Activated CD8-positive, alpha-beta T cell treated with anti-CD3 and anti-CD28 coated beads for 36 hours (primary cell): ENCODE measurements at regions not wholly inside any gene's neighbourhood (a gene's known extent, or its start where the extent isn't known, plus 50 kb on each side); places are given as distances from the start of the nearest gene placed in this dataset.

ENCODE experiments used
- ATAC-seq: fragments of 200-7000 bp; cut with Tn5 transposase; one replicate; pipeline ENCODE4 v1.10.0; 2021; ENCODE audit warnings: mild to moderate bottlenecking, moderate library complexity
- CTCF ChIA-PET: fragments of 350-600 bp; sonication (Branson Sonifier 250); formaldehyde crosslinking; loops from one replicate; lab custom pipeline; 2021; ENCODE audit warnings: antibody characterized with exemption; lab: Charles Lee
- POLR2A ChIA-PET: fragments of 350-600 bp; sonication (Branson Sonifier 250); formaldehyde crosslinking; loops from one replicate; lab custom pipeline; 2021; ENCODE audit warnings: antibody characterized with exemption; lab: Charles Lee
- DNase-seq: peaks from one replicate; pipeline ENCODE4 v3.0.0-alpha.2; 2020
- H3K27ac Mint-ChIP-seq: one replicate; pipeline ENCODE4 v1.8.0; 2021; ENCODE audit warnings: mild to moderate bottlenecking, mixed read lengths
- H3K27me3 Mint-ChIP-seq: one replicate; pipeline ENCODE4 v1.8.0; 2021; ENCODE audit warnings: mixed read lengths
- H3K36me3 Mint-ChIP-seq: one replicate; pipeline ENCODE4 v1.8.0; 2021; ENCODE audit warnings: low read depth, mixed read lengths
- H3K4me1 Mint-ChIP-seq: one replicate; pipeline ENCODE4 v1.8.0; 2021; ENCODE audit warnings: low read depth, mixed read lengths
- H3K4me3 Mint-ChIP-seq: one replicate; pipeline ENCODE4 v1.8.0; 2021; ENCODE audit warnings: mild to moderate bottlenecking, moderate library complexity, mixed read lengths
- H3K9me3 Mint-ChIP-seq: one replicate; pipeline ENCODE4 v1.8.0; 2021; ENCODE audit warnings: mixed read lengths
- intact Hi-C: fragments of 100-400 bp; cut with micrococcal nuclease; formaldehyde crosslinking; loops from one replicate; pipeline ENCODE4 v1.10.0; 2022
- TF ChIP-seq, protein P1 (sequence below): fragments of 200-600 bp; IDR thresholded peaks from one replicate; pipeline ENCODE4 v1.8.0; 2022; ENCODE audit warnings: antibody characterized with exemption, mild to moderate bottlenecking

DNA sequence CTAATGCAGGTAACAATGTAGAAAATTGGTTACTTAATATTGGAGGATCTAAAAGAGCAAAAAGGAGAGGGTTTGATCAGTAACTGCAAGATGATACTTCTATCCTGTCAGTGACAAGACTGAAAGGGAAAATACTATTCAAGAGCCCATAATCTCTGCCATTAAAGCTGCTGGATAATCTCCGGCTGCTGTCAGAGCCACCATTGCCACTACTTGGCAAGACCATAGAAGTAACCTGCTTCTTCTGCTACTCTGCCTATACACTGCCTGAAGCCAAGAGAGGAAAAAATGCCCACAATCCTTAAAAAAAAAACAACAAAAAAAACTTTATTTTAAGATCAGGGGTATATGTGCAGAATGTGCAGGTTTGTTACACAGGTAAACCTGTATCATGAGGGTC is 386.5 kb upstream of the ID4 start:
- H3K9me3 Mint-ChIP-seq, result peaks cover 3% of the 10 kb centered on the region
- H3K4me3 Mint-ChIP-seq, result no peak overlapping the region
- H3K4me1 Mint-ChIP-seq, result no peaks in the 10 kb centered on the region
- H3K27me3 Mint-ChIP-seq, result no peaks in the 10 kb centered on the region
- H3K27ac Mint-ChIP-seq, result no peak overlapping the region
- intact Hi-C loops, result no loop called here
- no peaks in the 10 kb centered on the region for H3K36me3 Mint-ChIP-seq
- CTCF ChIA-PET, result no interaction called here
- no peak for ATAC-seq
- POLR2A ChIA-PET, result no interaction called here
- no peak for DNase-seq
- TF ChIP-seq, protein P1, sequence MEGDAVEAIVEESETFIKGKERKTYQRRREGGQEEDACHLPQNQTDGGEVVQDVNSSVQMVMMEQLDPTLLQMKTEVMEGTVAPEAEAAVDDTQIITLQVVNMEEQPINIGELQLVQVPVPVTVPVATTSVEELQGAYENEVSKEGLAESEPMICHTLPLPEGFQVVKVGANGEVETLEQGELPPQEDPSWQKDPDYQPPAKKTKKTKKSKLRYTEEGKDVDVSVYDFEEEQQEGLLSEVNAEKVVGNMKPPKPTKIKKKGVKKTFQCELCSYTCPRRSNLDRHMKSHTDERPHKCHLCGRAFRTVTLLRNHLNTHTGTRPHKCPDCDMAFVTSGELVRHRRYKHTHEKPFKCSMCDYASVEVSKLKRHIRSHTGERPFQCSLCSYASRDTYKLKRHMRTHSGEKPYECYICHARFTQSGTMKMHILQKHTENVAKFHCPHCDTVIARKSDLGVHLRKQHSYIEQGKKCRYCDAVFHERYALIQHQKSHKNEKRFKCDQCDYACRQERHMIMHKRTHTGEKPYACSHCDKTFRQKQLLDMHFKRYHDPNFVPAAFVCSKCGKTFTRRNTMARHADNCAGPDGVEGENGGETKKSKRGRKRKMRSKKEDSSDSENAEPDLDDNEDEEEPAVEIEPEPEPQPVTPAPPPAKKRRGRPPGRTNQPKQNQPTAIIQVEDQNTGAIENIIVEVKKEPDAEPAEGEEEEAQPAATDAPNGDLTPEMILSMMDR, result no peak

DNA sequence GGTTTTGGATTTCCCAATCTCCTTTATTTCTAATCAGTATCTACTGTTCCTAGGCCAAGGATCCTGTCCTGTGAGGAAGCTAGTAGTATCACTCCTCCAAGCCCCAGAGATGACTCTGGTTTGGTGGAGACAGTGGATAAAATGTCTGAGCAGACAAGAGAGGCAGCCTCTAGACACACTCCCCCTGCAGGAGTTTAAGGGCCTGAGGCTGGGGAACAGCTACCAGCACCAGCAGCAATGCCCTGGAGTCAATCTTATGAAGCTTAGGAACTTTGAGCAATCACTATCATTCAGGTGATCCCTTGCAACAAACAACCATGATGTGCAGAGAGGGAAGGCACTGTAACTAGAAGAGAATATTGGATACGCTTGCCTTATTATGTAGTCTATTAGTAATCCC is 384.7 kb upstream of the ID4 start:
- ATAC-seq, result no peak
- Mint-ChIP-seq H3K27me3 (no peaks in the 10 kb centered on the region), H3K27ac (no peak overlapping the region), H3K4me1 (no peaks in the 10 kb centered on the region), H3K9me3 (peaks cover 1% of the 10 kb centered on the region), H3K4me3 (no peak overlapping the region), H3K36me3 (no peaks in the 10 kb centered on the region)
- ChIA-PET POLR2A (no interaction called here), CTCF (interaction anchor here (0.7 kb wide), 1 partner anchor 602 kb away, joined by 5 read pairs; no protein-coding TSS in a partner anchor)
- no peak for DNase-seq
- intact Hi-C loops, result no loop called here
- TF ChIP-seq, protein P1, result no peak

DNA sequence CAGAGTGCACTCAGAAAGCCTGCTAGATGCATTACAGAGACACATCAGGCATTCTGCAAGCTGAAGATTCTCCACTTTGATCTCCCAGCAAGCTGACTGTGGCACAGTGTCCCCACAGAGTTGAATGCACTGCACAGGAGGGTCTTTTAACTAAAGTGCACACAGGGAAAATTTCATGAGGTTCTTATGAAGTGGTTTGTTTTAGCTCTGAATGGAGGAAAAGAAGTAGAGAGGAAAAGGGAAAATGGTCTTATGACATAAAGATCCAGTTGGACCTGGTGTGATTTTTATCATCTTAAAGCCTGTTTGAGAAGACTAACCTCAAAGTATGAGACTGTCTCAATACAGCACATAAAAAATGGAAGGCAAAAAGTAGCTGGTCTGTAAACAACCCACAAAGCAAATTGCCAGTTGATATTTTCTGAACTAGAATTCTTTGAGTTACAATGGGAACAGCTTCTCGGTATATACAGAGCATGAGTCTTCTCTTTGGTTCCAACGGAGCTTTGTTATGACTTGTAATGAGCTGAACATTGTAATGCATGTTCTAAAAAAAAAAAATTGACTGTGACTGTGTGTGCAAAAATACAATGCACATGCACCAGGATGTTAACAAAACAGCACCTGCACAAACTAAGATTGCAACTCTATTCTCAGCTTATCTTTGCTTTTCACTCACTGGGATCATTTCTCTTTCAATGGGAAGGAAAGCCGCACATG is 383.0 kb upstream of the ID4 start:
- ATAC-seq (no peak), DNase-seq (no peak)
- intact Hi-C loops, result no loop called here
- ChIA-PET POLR2A (no interaction called here), CTCF (no interaction called here)
- H3K4me1 Mint-ChIP-seq, result no peaks in the 10 kb centered on the region
- no peaks in the 10 kb centered on the region for H3K27me3 Mint-ChIP-seq
- TF ChIP-seq, protein P1, result no peak
- H3K36me3 Mint-ChIP-seq, result no peaks in the 10 kb centered on the region
- H3K27ac Mint-ChIP-seq, result no peak overlapping the region
- no peak overlapping the region for H3K4me3 Mint-ChIP-seq
- no peaks in the 10 kb centered on the region for H3K9me3 Mint-ChIP-seq

DNA sequence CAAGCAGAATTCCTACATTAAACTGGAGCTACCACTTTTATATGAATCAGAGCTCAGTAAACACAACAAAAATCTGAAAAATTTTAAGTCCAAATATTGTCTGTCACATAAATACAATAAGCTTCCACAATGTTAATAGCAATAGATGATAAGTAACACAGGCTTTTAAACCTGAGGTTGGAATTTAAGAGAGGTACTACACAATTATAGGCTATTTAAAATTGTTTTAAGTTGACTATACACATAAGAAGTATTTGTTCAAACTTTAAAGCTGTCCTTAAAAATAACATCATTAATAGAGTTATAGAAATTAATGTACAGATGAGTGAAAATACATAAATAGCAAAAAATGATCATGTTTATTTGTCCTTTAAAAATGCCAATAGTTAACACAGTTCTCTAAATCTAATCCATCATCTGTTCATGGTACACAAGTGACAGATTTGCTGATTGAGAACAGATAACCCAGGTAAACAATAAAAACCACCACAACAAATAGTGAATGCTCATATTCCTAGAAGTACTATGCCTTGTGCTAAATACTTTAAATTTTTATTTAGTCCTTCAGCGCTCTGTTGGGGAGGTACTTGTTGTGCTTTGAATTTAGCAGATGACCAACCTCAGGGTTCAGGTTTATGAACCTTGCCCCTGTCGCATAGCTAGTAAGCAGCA is 382.3 kb upstream of the ID4 start:
- H3K4me3 Mint-ChIP-seq, result no peak overlapping the region
- no peaks in the 10 kb centered on the region for H3K27me3 Mint-ChIP-seq
- no peaks in the 10 kb centered on the region for H3K4me1 Mint-ChIP-seq
- ChIA-PET POLR2A (no interaction called here), CTCF (no interaction called here)
- no peak overlapping the region for H3K27ac Mint-ChIP-seq
- TF ChIP-seq, protein P1, result no peak
- H3K36me3 Mint-ChIP-seq, result no peaks in the 10 kb centered on the region
- intact Hi-C loops, result no loop called here
- ATAC-seq, result no peak
- no peaks in the 10 kb centered on the region for H3K9me3 Mint-ChIP-seq
- DNase-seq, result no peak

DNA sequence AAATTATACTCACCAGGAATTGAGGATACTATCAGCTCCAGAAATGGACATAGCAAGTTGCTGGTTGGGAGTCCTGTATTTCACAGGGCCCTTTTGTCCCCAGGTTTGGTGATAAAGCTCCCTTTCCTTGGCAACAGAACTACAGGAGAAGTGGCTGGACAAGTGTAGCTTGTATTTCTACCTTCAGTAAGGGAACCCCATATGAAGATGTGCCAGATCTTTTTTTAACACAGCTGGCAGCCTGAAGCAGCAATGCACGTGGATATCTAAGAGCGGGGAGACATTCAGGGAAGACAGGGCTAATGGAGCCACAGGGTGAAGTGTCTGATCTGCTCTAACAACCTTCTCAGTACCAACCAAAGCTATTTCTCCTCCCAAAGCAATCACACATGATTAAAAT is 373.9 kb upstream of the ID4 start:
- DNase-seq, result no peak
- Mint-ChIP-seq H3K4me3 (no peak overlapping the region), H3K27me3 (no peaks in the 10 kb centered on the region), H3K36me3 (no peaks in the 10 kb centered on the region), H3K27ac (no peak overlapping the region), H3K9me3 (no peaks in the 10 kb centered on the region), H3K4me1 (no peaks in the 10 kb centered on the region)
- ATAC-seq, result no peak
- intact Hi-C loops, result no loop called here
- CTCF ChIA-PET, result interaction anchor here (1.1 kb wide), 1 partner anchor 62 kb away, joined by 3 read pairs; no protein-coding TSS in a partner anchor
- TF ChIP-seq, protein P1, result no peak
- POLR2A ChIA-PET, result interaction anchor here (0.7 kb wide), 1 partner anchor 214 kb away, joined by 3 read pairs; no protein-coding TSS in a partner anchor
